ENCODE measurements at regions not wholly inside any gene's neighbourhood (a gene's known extent, or its start where the extent isn't known, plus 50 kb on each side); places are given as distances from the start of the nearest gene placed in this dataset.

DNA sequence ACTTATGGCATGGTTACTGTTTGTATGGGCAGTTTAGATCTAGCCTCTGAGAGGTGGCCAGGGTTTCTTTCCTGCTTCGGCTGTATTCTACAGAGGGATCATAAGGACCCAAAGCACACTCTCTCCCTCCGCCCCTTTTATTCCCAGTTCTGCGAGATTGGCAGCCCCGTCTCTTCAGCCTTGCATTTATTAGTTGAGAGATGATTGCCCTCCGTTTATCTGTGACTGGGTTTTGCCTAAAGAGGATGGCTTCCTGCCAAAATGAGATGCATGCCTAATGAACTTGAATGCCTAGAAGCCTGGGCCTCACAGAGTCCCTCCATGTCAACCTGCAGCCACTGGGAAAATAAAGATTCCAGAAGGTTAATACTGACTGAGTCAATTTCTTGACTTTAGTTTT lies 97.1 kb upstream of the CHL1 start:
- H3K4me1 Mint-ChIP-seq (ENCODE audit: low read depth, unreplicated experiment): peaks cover 43% of the 10 kb centered on the region
- peaks cover 5% of the 10 kb centered on the region for H3K9me3 Mint-ChIP-seq (ENCODE audit: unreplicated experiment)
- H3K27ac Mint-ChIP-seq (ENCODE audit: unreplicated experiment): peak overlapping the region; percentile 65
- no peak for TF ChIP-seq CTCF (IDR thresholded peaks at IDR 0.05; ENCODE audit: partially characterized antibody, unreplicated experiment)
- no peaks in the 10 kb centered on the region for H3K36me3 Mint-ChIP-seq (ENCODE audit: unreplicated experiment)
- H3K4me3 Mint-ChIP-seq (ENCODE audit: unreplicated experiment): no peak overlapping the region
- H3K27me3 Mint-ChIP-seq (ENCODE audit: unreplicated experiment): peaks cover 2% of the 10 kb centered on the region
- DNase-seq: no peak

DNA sequence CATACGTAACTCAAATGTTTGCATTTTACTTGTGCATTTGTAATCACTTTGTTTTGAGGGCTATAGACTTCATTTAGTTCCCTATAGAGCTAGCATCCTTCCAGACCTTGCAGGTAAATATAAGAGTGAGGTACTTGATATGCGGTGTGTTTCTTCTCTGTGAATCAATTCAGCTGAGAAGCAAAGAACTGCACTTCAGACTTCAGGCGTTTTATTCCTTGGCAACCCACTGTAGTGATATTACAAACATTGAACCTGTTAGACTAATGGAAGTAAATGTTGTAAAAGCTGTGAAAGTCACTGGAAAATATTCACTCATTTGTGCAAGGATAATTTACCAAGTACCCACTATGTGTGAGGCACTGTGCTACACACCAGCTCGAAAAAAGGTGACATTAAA lies 94.1 kb upstream of the CHL1 start:
- Mint-ChIP-seq H3K36me3 (ENCODE audit: unreplicated experiment) (no peaks in the 10 kb centered on the region), H3K4me1 (ENCODE audit: low read depth, unreplicated experiment) (peaks cover 40% of the 10 kb centered on the region), H3K27me3 (ENCODE audit: unreplicated experiment) (peaks cover 4% of the 10 kb centered on the region), H3K9me3 (ENCODE audit: unreplicated experiment) (peaks cover 2% of the 10 kb centered on the region), H3K4me3 (ENCODE audit: unreplicated experiment) (no peak overlapping the region), H3K27ac (ENCODE audit: unreplicated experiment) (no peak overlapping the region)
- no peak for DNase-seq
- no peak for TF ChIP-seq CTCF (IDR thresholded peaks at IDR 0.05; ENCODE audit: partially characterized antibody, unreplicated experiment)

GRCh38 chr3:103991-104390 lies 92.6 kb upstream of the CHL1 start:
- Mint-ChIP-seq H3K36me3 (ENCODE audit: unreplicated experiment) (no peaks in the 10 kb centered on the region), H3K4me1 (ENCODE audit: low read depth, unreplicated experiment) (peaks cover 26% of the 10 kb centered on the region), H3K27me3 (ENCODE audit: unreplicated experiment) (peaks cover 2% of the 10 kb centered on the region), H3K27ac (ENCODE audit: unreplicated experiment) (no peak overlapping the region), H3K4me3 (ENCODE audit: unreplicated experiment) (no peak overlapping the region), H3K9me3 (ENCODE audit: unreplicated experiment) (peaks cover 2% of the 10 kb centered on the region)
- DNase-seq: no peak
- TF ChIP-seq CTCF (IDR thresholded peaks at IDR 0.05; ENCODE audit: partially characterized antibody, unreplicated experiment): no peak

DNA sequence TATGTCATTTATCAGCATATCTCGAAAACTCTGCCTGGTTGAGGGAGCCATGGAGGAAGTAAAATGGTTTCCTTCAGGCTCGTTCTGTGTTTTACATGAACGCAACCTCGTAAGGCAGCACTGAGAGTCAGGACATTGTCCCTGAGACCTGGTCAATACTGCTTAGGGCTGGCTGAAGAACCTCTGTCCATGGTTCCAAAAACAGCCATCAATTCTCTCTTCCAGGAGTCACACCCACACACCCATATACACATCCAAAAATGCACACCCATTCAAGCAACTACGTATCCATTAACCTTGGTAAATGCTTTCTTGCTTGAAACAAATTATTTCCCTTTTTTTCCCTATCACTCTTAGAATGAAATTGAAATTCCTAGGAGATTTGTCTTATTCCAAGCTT lies 91.0 kb upstream of the CHL1 start:
- H3K36me3 Mint-ChIP-seq (ENCODE audit: unreplicated experiment): no peaks in the 10 kb centered on the region
- H3K4me1 Mint-ChIP-seq (ENCODE audit: low read depth, unreplicated experiment): peaks cover 12% of the 10 kb centered on the region

GRCh38 chr3:106619-107018 lies 89.9 kb upstream of the CHL1 start:
- DNase-seq: no peak
- Mint-ChIP-seq H3K36me3 (ENCODE audit: unreplicated experiment) (no peaks in the 10 kb centered on the region), H3K9me3 (ENCODE audit: unreplicated experiment) (no peaks in the 10 kb centered on the region), H3K27me3 (ENCODE audit: unreplicated experiment) (peaks cover 2% of the 10 kb centered on the region), H3K4me1 (ENCODE audit: low read depth, unreplicated experiment) (peaks cover 13% of the 10 kb centered on the region), H3K27ac (ENCODE audit: unreplicated experiment) (no peak overlapping the region), H3K4me3 (ENCODE audit: unreplicated experiment) (no peak overlapping the region)
- no peak for TF ChIP-seq CTCF (IDR thresholded peaks at IDR 0.05; ENCODE audit: partially characterized antibody, unreplicated experiment)

More for the DNA sequence above, 91.0 kb upstream of the CHL1 start:
- no peak for TF ChIP-seq CTCF (IDR thresholded peaks at IDR 0.05; ENCODE audit: partially characterized antibody, unreplicated experiment)
- H3K4me3 Mint-ChIP-seq (ENCODE audit: unreplicated experiment): no peak overlapping the region
- H3K27ac Mint-ChIP-seq (ENCODE audit: unreplicated experiment): no peak overlapping the region
- H3K9me3 Mint-ChIP-seq (ENCODE audit: unreplicated experiment): no peaks in the 10 kb centered on the region
- H3K27me3 Mint-ChIP-seq (ENCODE audit: unreplicated experiment): peaks cover 2% of the 10 kb centered on the region
- no peak for DNase-seq
